ENCODE measurements at regions not wholly inside any gene's neighbourhood (a gene's known extent, or its start where the extent isn't known, plus 50 kb on each side); places are given as distances from the start of the nearest gene placed in this dataset.
"Not testable (repeated sequence)": the region's sequence is repeated elsewhere in the genome, so short reads cannot be mapped to it uniquely, and the experiment has no call there.

- TF ChIP-seq, protein P1, sequence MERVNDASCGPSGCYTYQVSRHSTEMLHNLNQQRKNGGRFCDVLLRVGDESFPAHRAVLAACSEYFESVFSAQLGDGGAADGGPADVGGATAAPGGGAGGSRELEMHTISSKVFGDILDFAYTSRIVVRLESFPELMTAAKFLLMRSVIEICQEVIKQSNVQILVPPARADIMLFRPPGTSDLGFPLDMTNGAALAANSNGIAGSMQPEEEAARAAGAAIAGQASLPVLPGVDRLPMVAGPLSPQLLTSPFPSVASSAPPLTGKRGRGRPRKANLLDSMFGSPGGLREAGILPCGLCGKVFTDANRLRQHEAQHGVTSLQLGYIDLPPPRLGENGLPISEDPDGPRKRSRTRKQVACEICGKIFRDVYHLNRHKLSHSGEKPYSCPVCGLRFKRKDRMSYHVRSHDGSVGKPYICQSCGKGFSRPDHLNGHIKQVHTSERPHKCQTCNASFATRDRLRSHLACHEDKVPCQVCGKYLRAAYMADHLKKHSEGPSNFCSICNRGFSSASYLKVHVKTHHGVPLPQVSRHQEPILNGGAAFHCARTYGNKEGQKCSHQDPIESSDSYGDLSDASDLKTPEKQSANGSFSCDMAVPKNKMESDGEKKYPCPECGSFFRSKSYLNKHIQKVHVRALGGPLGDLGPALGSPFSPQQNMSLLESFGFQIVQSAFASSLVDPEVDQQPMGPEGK (CRISPR knock-in tag; IDR thresholded peaks at IDR 0.05; ENCODE audit: borderline replicate concordance), result no peak
- TF ChIP-seq ZFP30 (CRISPR knock-in tag; IDR thresholded peaks at IDR 0.05) (no peak), ISL1 (CRISPR knock-in tag; IDR thresholded peaks at IDR 0.05) (no peak), CSDC2 (CRISPR knock-in tag; IDR thresholded peaks at IDR 0.05) (no peak), ZC3H10 (CRISPR knock-in tag; IDR thresholded peaks at IDR 0.05) (no peak), CSRNP3 (CRISPR knock-in tag; IDR thresholded peaks at IDR 0.05) (no peak), BACH2 (CRISPR knock-in tag; IDR thresholded peaks at IDR 0.05; ENCODE audit: borderline replicate concordance) (no peak), TOX (CRISPR knock-in tag; IDR thresholded peaks at IDR 0.05; ENCODE audit: borderline replicate concordance) (no peak)
These were observed 66.7 kb upstream of the SMARCAD1 start (continued) for GRCh38 chr4:94141001-94141400.

- not testable (repeated sequence) for ATAC-seq
These were observed 59.6 kb upstream of the SMARCAD1 start for GRCh38 chr4:94148052-94148451.

- TF ChIP-seq, protein P2, sequence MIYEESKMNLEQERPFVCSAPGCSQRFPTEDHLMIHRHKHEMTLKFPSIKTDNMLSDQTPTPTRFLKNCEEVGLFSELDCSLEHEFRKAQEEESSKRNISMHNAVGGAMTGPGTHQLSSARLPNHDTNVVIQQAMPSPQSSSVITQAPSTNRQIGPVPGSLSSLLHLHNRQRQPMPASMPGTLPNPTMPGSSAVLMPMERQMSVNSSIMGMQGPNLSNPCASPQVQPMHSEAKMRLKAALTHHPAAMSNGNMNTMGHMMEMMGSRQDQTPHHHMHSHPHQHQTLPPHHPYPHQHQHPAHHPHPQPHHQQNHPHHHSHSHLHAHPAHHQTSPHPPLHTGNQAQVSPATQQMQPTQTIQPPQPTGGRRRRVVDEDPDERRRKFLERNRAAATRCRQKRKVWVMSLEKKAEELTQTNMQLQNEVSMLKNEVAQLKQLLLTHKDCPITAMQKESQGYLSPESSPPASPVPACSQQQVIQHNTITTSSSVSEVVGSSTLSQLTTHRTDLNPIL (CRISPR knock-in tag; IDR thresholded peaks at IDR 0.05; ENCODE audit: low read depth), result no peak
- TF ChIP-seq ESRRG (CRISPR knock-in tag; IDR thresholded peaks at IDR 0.05) (no peak), ZFP3 (CRISPR knock-in tag; IDR thresholded peaks at IDR 0.05) (no peak), BACH2 (CRISPR knock-in tag; IDR thresholded peaks at IDR 0.05; ENCODE audit: borderline replicate concordance) (no peak), ZNF70 (CRISPR knock-in tag; IDR thresholded peaks at IDR 0.05) (no peak), SNAI2 (CRISPR knock-in tag; IDR thresholded peaks at IDR 0.05) (no peak)
- ATAC-seq, result no peak
These were observed 55.2 kb upstream of the SMARCAD1 start for GRCh38 chr4:94152466-94152865.

GRCh38 chr4:94155404-94155803 lies 52.3 kb upstream of the SMARCAD1 start:
- not testable (repeated sequence) for ATAC-seq

DNA sequence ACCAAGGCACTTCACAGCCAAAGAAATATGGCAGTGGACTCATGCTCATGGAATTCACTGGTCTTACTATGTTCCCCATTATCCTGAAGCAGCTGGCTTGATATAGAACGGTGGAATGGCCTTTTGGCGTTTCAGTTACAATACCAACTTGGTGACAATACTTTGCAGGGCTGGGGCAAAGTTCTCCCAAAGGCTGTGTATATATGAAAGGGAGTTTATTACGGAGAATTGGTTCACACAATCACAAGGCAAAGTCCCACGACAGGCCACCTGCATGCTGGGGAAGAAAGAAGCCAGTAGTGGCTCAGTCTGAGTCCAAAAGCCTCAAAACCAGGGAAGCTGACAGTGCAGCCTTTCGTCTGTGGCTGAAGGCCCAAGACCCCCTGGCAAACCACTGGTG lies 50.8 kb upstream of the SMARCAD1 start:
- ATAC-seq, result no peak
- no peak for TF ChIP-seq ARNTL (CRISPR knock-in tag; IDR thresholded peaks at IDR 0.05; ENCODE audit: borderline replicate concordance, low read depth)
- TF ChIP-seq ZC3H10 (CRISPR knock-in tag; IDR thresholded peaks at IDR 0.05), result no peak
- TF ChIP-seq SNAI2 (CRISPR knock-in tag; IDR thresholded peaks at IDR 0.05), result no peak
- TF ChIP-seq ISL1 (CRISPR knock-in tag; IDR thresholded peaks at IDR 0.05), result no peak
- TF ChIP-seq CSRNP3 (CRISPR knock-in tag; IDR thresholded peaks at IDR 0.05), result no peak
- no peak for TF ChIP-seq ZNF70 (CRISPR knock-in tag; IDR thresholded peaks at IDR 0.05)
- TF ChIP-seq, protein P3, sequence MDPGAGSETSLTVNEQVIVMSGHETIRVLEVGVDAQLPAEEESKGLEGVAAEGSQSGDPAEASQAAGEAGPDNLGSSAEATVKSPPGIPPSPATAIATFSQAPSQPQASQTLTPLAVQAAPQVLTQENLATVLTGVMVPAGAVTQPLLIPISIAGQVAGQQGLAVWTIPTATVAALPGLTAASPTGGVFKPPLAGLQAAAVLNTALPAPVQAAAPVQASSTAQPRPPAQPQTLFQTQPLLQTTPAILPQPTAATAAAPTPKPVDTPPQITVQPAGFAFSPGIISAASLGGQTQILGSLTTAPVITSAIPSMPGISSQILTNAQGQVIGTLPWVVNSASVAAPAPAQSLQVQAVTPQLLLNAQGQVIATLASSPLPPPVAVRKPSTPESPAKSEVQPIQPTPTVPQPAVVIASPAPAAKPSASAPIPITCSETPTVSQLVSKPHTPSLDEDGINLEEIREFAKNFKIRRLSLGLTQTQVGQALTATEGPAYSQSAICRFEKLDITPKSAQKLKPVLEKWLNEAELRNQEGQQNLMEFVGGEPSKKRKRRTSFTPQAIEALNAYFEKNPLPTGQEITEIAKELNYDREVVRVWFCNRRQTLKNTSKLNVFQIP (CRISPR knock-in tag; IDR thresholded peaks at IDR 0.05; ENCODE audit: borderline replicate concordance, low read depth), result no peak
- no peak for TF ChIP-seq PPARA (CRISPR knock-in tag; IDR thresholded peaks at IDR 0.05; ENCODE audit: borderline replicate concordance)
- TF ChIP-seq, protein P1 (CRISPR knock-in tag; IDR thresholded peaks at IDR 0.05; ENCODE audit: borderline replicate concordance), result no peak
